ENCODE measurements at regions not wholly inside any gene's neighbourhood (a gene's known extent, or its start where the extent isn't known, plus 50 kb on each side); places are given as distances from the start of the nearest gene placed in this dataset.

- H3K27ac ChIP-seq, result no peak overlapping the region
- TF ChIP-seq ZFX (IDR thresholded peaks at IDR 0.05) (no peak), CTCF (conservative IDR thresholded peaks at IDR 0.05) (no peak)
These were observed 291.7 kb downstream of the MEX3B start for GRCh38 chr15:81754078-81754477.

- TF ChIP-seq ZFX (IDR thresholded peaks at IDR 0.05), result no peak
- peak; percentile 19; the same call in 1 of the 2 replicates for TF ChIP-seq CTCF (conservative IDR thresholded peaks at IDR 0.05)
- H3K27ac ChIP-seq, result no peak overlapping the region
These were observed 292.8 kb downstream of the MEX3B start for GRCh38 chr15:81752974-81753373.

- no peak overlapping the region for H3K27ac ChIP-seq
- TF ChIP-seq CTCF (conservative IDR thresholded peaks at IDR 0.05) (no peak), ZFX (IDR thresholded peaks at IDR 0.05) (no peak)
These were observed 293.3 kb downstream of the MEX3B start for GRCh38 chr15:81752546-81752942.

- no peak for TF ChIP-seq CTCF (conservative IDR thresholded peaks at IDR 0.05)
- TF ChIP-seq ZFX (IDR thresholded peaks at IDR 0.05), result no peak
- no peak overlapping the region for H3K27ac ChIP-seq
These were observed 293.8 kb downstream of the MEX3B start for GRCh38 chr15:81751816-81752545.

- H3K27ac ChIP-seq, result no peak overlapping the region
- TF ChIP-seq CTCF (conservative IDR thresholded peaks at IDR 0.05), result no peak
These were observed 294.6 kb downstream of the MEX3B start for GRCh38 chr15:81751256-81751655.

- TF ChIP-seq CTCF (conservative IDR thresholded peaks at IDR 0.05) (no peak), ZFX (IDR thresholded peaks at IDR 0.05) (no peak)
- H3K27ac ChIP-seq, result no peak overlapping the region
These were observed 296.0 kb downstream of the MEX3B start for GRCh38 chr15:81749716-81750375.

GRCh38 chr15:81747482-81747881 lies 298.3 kb downstream of the MEX3B start:
- no peak overlapping the region for H3K27ac ChIP-seq
- no peak for TF ChIP-seq ZFX (IDR thresholded peaks at IDR 0.05)
- TF ChIP-seq CTCF (conservative IDR thresholded peaks at IDR 0.05), result no peak

Measured in C4-2B (cell line).